CD14-positive monocyte (primary cell): ENCODE measurements at regions not wholly inside any gene's neighbourhood (a gene's known extent, or its start where the extent isn't known, plus 50 kb on each side); places are given as distances from the start of the nearest gene placed in this dataset.

Source experiments
- DNase-seq, 3 donors: peaks; one replicate each; pipeline ENCODE4 v3.0.0-alpha.2; 2011 to 2022
- H2AFZ ChIP-seq: 2 replicates; pipeline ENCODE4 v1.6.0; 2012; ENCODE audit warnings: mild to moderate bottlenecking, low read depth, low read length, inconsistent platforms; ENCODE audit not compliant: insufficient read depth, poor library complexity, severe bottlenecking
- H3K27ac ChIP-seq, 2 donors: 1 replicate in 1 of 2; 2 replicates in 1 of 2; pipeline ENCODE4 v1.5.1; 2012 to 2013; ENCODE audit warnings: low read length in 2 of 2, control low read depth in 1 of 2, inconsistent platforms in 1 of 2, low read depth in 1 of 2, mild to moderate bottlenecking in 1 of 2
- H3K27me3 ChIP-seq, 2 donors: one replicate each; pipeline versions ENCODE4 v1.6.0 to v1.6.1; 2011 to 2013; ENCODE audit warnings: low read length in 2 of 2; ENCODE audit not compliant: control insufficient read depth in 2 of 2, insufficient read depth in 2 of 2
- H3K36me3 ChIP-seq, 2 donors: replicated peaks in 1 of 2; 1 replicate in 1 of 2; 2 replicates in 1 of 2; pipeline versions ENCODE4 v1.5.1 to v1.6.1; 2012 to 2013; ENCODE audit warnings: low read length in 2 of 2, control low read depth in 1 of 2, inconsistent platforms in 1 of 2, mild to moderate bottlenecking in 1 of 2; ENCODE audit not compliant: insufficient read depth in 2 of 2, control insufficient read depth in 1 of 2
- H3K4me1 ChIP-seq, 2 donors: 1 replicate in 1 of 2; 2 replicates in 1 of 2; pipeline versions ENCODE4 v1.5.1 to v1.6.1; 2012 to 2013; ENCODE audit warnings: low read length in 2 of 2, control low read depth in 1 of 2, inconsistent platforms in 1 of 2, mild to moderate bottlenecking in 1 of 2, moderate library complexity in 1 of 2; ENCODE audit not compliant: insufficient read depth in 2 of 2, control insufficient read depth in 1 of 2
- H3K4me2 ChIP-seq: replicated peaks from 2 replicates; pipeline ENCODE3; 2012; ENCODE audit warnings: low read length, moderate library complexity, mild to moderate bottlenecking; ENCODE audit not compliant: poor library complexity, severe bottlenecking; ENCODE audit errors: extremely low read depth
- H3K4me3 ChIP-seq, 3 experiments: fragments of 200-600 bp in 1 of 3; sonication (generic) in 1 of 3; replicated peaks in 1 of 3; 1 replicate in 2 of 3; 2 replicates in 1 of 3; pipeline ENCODE4 v1.5.1; 2011 to 2013; ENCODE audit warnings: low read length in 3 of 3, mild to moderate bottlenecking in 3 of 3, control low read depth in 2 of 3, low read depth in 2 of 3, inconsistent platforms in 1 of 3, moderate library complexity in 1 of 3
- H3K79me2 ChIP-seq: 2 replicates; pipeline ENCODE4 v1.6.0; 2012; ENCODE audit warnings: mild to moderate bottlenecking, control low read depth, inconsistent platforms, low read length, moderate library complexity; ENCODE audit not compliant: insufficient read depth
- H3K9ac ChIP-seq: 2 replicates; pipeline ENCODE4 v1.6.0; 2017; ENCODE audit warnings: low read length, mild to moderate bottlenecking; ENCODE audit not compliant: insufficient read depth, poor library complexity, severe bottlenecking
- H3K9me3 ChIP-seq, 2 donors: replicated peaks in 1 of 2; 1 replicate in 1 of 2; 2 replicates in 1 of 2; pipeline versions ENCODE4 v1.5.1 to v1.6.1; 2012 to 2013; ENCODE audit warnings: low read length in 2 of 2, control low read depth in 1 of 2; ENCODE audit not compliant: control insufficient read depth in 1 of 2, insufficient read depth in 1 of 2
- H4K20me1 ChIP-seq: 2 replicates; pipeline ENCODE4 v1.6.0; 2012; ENCODE audit warnings: mild to moderate bottlenecking, low read length, control low read depth, moderate library complexity; ENCODE audit not compliant: insufficient read depth
- H3K27ac Mint-ChIP-seq, 7 donors: one replicate each; pipeline ENCODE4 v1.8.0; 2020; ENCODE audit warnings: mild to moderate bottlenecking in 7 of 7, mixed read lengths in 7 of 7, moderate library complexity in 6 of 7, inconsistent platforms in 2 of 7
- H3K27me3 Mint-ChIP-seq, 3 donors: one replicate each; pipeline ENCODE4 v1.8.0; 2021 to 2022; ENCODE audit warnings: low read depth in 3 of 3, mild to moderate bottlenecking in 3 of 3, mixed read lengths in 3 of 3, moderate library complexity in 3 of 3, inconsistent platforms in 1 of 3
- H3K36me3 Mint-ChIP-seq, 2 donors: one replicate each; pipeline ENCODE4 v1.8.0; 2020; ENCODE audit warnings: mixed read lengths in 2 of 2, inconsistent platforms in 1 of 2, mild to moderate bottlenecking in 1 of 2
- H3K4me1 Mint-ChIP-seq: one replicate; pipeline ENCODE4 v1.8.0; 2020; ENCODE audit warnings: mild to moderate bottlenecking, mixed read lengths
- H3K4me3 Mint-ChIP-seq, 2 donors: one replicate each; pipeline ENCODE4 v1.8.0; 2020; ENCODE audit warnings: mild to moderate bottlenecking in 2 of 2, mixed read lengths in 2 of 2, moderate library complexity in 1 of 2
- H3K9me3 Mint-ChIP-seq, 7 donors: one replicate each; pipeline ENCODE4 v1.8.0; 2020 to 2022; ENCODE audit warnings: mixed read lengths in 7 of 7, mild to moderate bottlenecking in 6 of 7, moderate library complexity in 6 of 7, inconsistent platforms in 2 of 7
- WGBS: methylation state at CpG from one replicate; pipeline ENCODE4 v1.1.5; 2013; ENCODE audit warnings: missing lambda C conversion rate; ENCODE audit not compliant: insufficient coverage; 5-methylcytosine and 5-hydroxymethylcytosine counted together
- intact Hi-C, 2 donors: fragments of 100-400 bp; cut with micrococcal nuclease; formaldehyde crosslinking; loops; one replicate each; pipeline versions ENCODE4 v1.15.0 to v1.15.1; 2023
- TF ChIP-seq, protein P1 (sequence below): fragments of 200-600 bp; IDR thresholded peaks from one replicate; pipeline ENCODE4 v1.8.0; 2022; ENCODE audit warnings: antibody characterized with exemption, mild to moderate bottlenecking

DNA sequence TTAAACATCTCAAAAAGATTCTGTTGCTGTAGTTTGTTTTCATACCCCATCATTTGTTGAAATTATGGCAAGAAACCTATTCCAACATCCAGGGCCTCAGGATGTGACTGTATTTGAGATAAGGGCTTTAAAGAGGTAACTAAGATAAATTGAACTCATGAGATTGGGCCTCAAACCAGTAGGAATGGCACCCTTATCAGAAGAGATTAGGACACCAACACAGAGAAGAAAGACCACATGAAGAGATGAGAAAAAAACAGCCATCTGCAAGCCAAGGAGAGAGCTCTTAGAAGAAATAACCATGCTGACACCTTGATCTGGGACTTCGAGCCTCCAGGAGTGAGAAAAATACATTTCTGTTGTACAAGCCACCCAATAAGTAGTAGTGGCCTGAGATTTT, 157.7 kb downstream of the CGGBP1 start:
- Mint-ChIP-seq H3K9me3 (peaks cover 0 to 3% (median 1%) of the 10 kb centered on the region in 7 donors), H3K4me1 (no peaks in the 10 kb centered on the region), H3K27me3 (no peaks in the 10 kb centered on the region), H3K36me3 (no peaks in the 10 kb centered on the region), H3K27ac (no peak overlapping the region), H3K4me3 (no peak overlapping the region)
- Histone ChIP-seq H3K4me1 (no peaks in the 10 kb centered on the region), H3K9ac (no peak overlapping the region), H3K9me3 (no peaks in the 10 kb centered on the region), H3K36me3 (no peaks in the 10 kb centered on the region), H3K27me3 (no peaks in the 10 kb centered on the region), H3K79me2 (no peaks in the 10 kb centered on the region), H2AFZ (no peak overlapping the region), H3K4me3 (no peak overlapping the region), H4K20me1 (no peaks in the 10 kb centered on the region), H3K27ac (no peak overlapping the region), H3K4me2 (no peak overlapping the region)
- TF ChIP-seq, protein P1, sequence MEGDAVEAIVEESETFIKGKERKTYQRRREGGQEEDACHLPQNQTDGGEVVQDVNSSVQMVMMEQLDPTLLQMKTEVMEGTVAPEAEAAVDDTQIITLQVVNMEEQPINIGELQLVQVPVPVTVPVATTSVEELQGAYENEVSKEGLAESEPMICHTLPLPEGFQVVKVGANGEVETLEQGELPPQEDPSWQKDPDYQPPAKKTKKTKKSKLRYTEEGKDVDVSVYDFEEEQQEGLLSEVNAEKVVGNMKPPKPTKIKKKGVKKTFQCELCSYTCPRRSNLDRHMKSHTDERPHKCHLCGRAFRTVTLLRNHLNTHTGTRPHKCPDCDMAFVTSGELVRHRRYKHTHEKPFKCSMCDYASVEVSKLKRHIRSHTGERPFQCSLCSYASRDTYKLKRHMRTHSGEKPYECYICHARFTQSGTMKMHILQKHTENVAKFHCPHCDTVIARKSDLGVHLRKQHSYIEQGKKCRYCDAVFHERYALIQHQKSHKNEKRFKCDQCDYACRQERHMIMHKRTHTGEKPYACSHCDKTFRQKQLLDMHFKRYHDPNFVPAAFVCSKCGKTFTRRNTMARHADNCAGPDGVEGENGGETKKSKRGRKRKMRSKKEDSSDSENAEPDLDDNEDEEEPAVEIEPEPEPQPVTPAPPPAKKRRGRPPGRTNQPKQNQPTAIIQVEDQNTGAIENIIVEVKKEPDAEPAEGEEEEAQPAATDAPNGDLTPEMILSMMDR = no peak
- DNase-seq = no peak
- intact Hi-C loops = no loop called here
- no CpG with 5 or more reads among the region's 1 CpG for WGBS

- H3K4me1 Mint-ChIP-seq = no peaks in the 10 kb centered on the region
Measured at GRCh38 chr3:87900061-87900460, 158.7 kb downstream of the CGGBP1 start.

More at GRCh38 chr3:87900061-87900460, 158.7 kb downstream of the CGGBP1 start:
- TF ChIP-seq, protein P1 = no peak
- no peaks in the 10 kb centered on the region for H3K36me3 ChIP-seq
- no peaks in the 10 kb centered on the region for H3K9me3 ChIP-seq
- no peaks in the 10 kb centered on the region for H3K4me1 ChIP-seq
- peaks cover 0 to 3% (median 1%) of the 10 kb centered on the region in 7 donors for H3K9me3 Mint-ChIP-seq
- H3K79me2 ChIP-seq = no peaks in the 10 kb centered on the region
- H3K4me3 Mint-ChIP-seq = no peak overlapping the region
- H2AFZ ChIP-seq = no peak overlapping the region
- intact Hi-C loops = no loop called here
- H3K36me3 Mint-ChIP-seq = no peaks in the 10 kb centered on the region
- no peaks in the 10 kb centered on the region for H4K20me1 ChIP-seq
- DNase-seq = no peak
- H3K4me2 ChIP-seq = no peak overlapping the region
- no peak overlapping the region for H3K27ac Mint-ChIP-seq
- H3K27me3 ChIP-seq = no peaks in the 10 kb centered on the region
- H3K4me3 ChIP-seq = no peak overlapping the region
- H3K27me3 Mint-ChIP-seq = no peaks in the 10 kb centered on the region
- 100% methylated on average over 1 of the region's 1 CpG for WGBS
- H3K9ac ChIP-seq = no peak overlapping the region
- no peak overlapping the region for H3K27ac ChIP-seq
